Spinal cord (tissue), 9 donors: ENCODE measurements at regions not wholly inside any gene's neighbourhood (a gene's known extent, or its start where the extent isn't known, plus 50 kb on each side); places are given as distances from the start of the nearest gene placed in this dataset.
"Not testable (repeated sequence)": the region's sequence is repeated elsewhere in the genome, so short reads cannot be mapped to it uniquely, and the experiment has no call there.

Source experiments
- DNase-seq, 6 donors: peaks; one replicate each; pipeline versions ENCODE4 v3.0.0 to v3.0.0-alpha.2; 2013 to 2015; ENCODE audit warnings: low spot score in 6 of 6, low read depth in 4 of 6
- H3K27ac ChIP-seq: one replicate; pipeline ENCODE4 v1.5.1; 2013; ENCODE audit warnings: low read depth, low read length, control low read depth
- H3K27me3 ChIP-seq: one replicate; pipeline ENCODE4 v1.6.1; 2013; ENCODE audit warnings: low read length; ENCODE audit not compliant: control insufficient read depth, insufficient read depth
- H3K36me3 ChIP-seq: one replicate; pipeline ENCODE4 v1.6.1; 2013; ENCODE audit warnings: low read length; ENCODE audit not compliant: control insufficient read depth, insufficient read depth
- H3K4me1 ChIP-seq: one replicate; pipeline ENCODE4 v1.6.1; 2013; ENCODE audit warnings: low read length; ENCODE audit not compliant: control insufficient read depth, insufficient read depth
- H3K4me3 ChIP-seq: one replicate; pipeline ENCODE4 v1.5.1; 2013; ENCODE audit warnings: low read depth, low read length, control low read depth
- H3K9me3 ChIP-seq: one replicate; pipeline ENCODE4 v1.6.1; 2013; ENCODE audit warnings: low read length; ENCODE audit not compliant: control insufficient read depth, insufficient read depth
- WGBS: methylation state at CpG from one replicate; pipeline ENCODE4 v1.1.5; 2013; ENCODE audit warnings: missing lambda C conversion rate; ENCODE audit not compliant: insufficient coverage; 5-methylcytosine and 5-hydroxymethylcytosine counted together
- donor health status: healthy.

DNA sequence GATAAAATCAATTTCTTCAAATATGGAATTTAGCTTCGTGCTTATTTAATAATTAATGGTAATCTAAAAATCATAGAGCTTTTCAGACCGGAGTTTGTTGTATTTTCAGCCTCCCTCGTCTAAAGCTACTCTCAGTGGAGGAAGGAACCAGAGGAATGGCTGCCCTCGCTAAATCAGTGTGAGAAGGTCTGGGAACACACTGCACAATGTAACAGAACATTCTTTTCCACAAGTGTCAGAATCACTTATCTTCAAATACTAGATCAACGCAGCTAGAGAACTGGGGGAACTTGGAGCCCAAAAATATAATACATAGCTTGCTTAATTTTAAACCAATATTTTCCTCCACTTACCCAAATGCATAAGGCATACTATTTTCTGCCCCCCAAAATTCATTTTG lies 148.5 kb downstream of the MTERF1 start:
- Histone ChIP-seq H3K9me3 (peaks cover 3% of the 10 kb centered on the region), H3K27me3 (no peaks in the 10 kb centered on the region), H3K36me3 (no peaks in the 10 kb centered on the region), H3K4me3 (no peak overlapping the region), H3K4me1 (no peaks in the 10 kb centered on the region), H3K27ac (no peak overlapping the region)
- no peak for DNase-seq
- 82% methylated on average over 1 of the region's 5 CpGs for WGBS

DNA sequence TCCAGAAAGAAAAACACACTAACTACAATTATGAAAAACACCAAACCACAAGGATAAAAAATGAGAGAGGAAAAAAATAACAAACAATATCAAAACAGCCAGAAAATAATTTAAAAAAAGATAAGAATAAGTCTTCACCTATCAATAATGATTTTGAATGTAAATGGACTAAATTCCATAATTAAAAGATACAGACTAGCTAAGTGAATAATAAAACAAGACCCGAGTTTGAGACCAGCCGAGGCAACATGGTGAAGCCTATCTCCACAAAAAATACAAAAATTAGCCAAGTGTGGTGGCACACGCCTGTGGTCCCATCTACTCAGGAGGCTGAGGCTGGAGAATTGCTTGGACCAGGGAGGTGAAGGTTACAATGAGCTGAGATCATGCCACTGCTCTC lies 131.1 kb downstream of the MTERF1 start:
- Histone ChIP-seq H3K27ac (no peak overlapping the region), H3K4me3 (no peak overlapping the region), H3K4me1 (no peaks in the 10 kb centered on the region), H3K9me3 (peaks cover 3% of the 10 kb centered on the region), H3K27me3 (no peaks in the 10 kb centered on the region), H3K36me3 (no peaks in the 10 kb centered on the region)
- no peak for DNase-seq
- WGBS = 100% methylated on average over 1 of the region's 3 CpGs

DNA sequence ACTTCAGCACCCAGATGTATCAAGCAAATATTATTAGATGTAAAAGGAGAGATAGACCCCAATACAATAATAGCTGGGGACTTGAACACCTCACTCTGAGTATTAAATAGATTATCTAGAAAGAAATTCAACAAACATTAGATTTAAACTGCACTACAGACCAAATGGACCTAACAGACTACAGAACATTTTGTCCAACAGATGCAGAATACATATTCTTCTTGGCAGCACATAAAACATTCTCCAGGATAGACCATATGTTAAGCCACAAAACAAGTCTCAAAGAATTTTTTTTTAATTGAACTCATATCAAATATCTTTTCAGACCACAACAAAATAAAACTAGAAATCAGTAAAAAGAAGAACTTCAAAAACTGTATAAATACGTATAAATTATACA lies 130.4 kb downstream of the MTERF1 start:
- WGBS = no CpG with 5 or more reads among the region's 1 CpG
- H3K36me3 ChIP-seq = no peaks in the 10 kb centered on the region
- no peak overlapping the region for H3K27ac ChIP-seq
- H3K27me3 ChIP-seq = no peaks in the 10 kb centered on the region
- H3K9me3 ChIP-seq = peaks cover 3% of the 10 kb centered on the region
- peak in 1 of 6 donors; percentile 65 for DNase-seq
- H3K4me1 ChIP-seq = no peaks in the 10 kb centered on the region
- H3K4me3 ChIP-seq = no peak overlapping the region

DNA sequence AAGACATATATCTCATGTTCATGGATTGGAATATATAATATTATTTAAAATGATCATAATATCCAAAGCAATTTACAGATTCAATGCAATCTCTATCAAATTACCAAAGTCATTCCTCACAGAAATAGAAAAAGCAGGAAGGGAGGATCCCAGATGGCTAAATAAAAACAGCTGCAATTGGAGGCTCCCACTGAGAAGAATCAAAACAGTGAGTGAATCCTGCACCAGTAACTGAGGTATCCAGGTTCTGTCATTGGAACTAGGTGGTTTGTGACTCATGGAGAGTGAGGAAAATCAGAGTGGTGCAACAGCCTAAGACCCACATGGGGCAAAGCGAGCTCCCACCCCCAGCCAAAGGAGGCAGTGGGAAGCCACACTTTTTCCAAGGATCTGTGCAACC lies 128.4 kb downstream of the MTERF1 start:
- Histone ChIP-seq H3K9me3 (peaks cover 3% of the 10 kb centered on the region), H3K4me1 (no peaks in the 10 kb centered on the region), H3K27ac (no peak overlapping the region), H3K36me3 (no peaks in the 10 kb centered on the region), H3K4me3 (no peak overlapping the region), H3K27me3 (no peaks in the 10 kb centered on the region)
- DNase-seq = no peak
- 82% methylated on average over 1 of the region's 1 CpG for WGBS

DNA sequence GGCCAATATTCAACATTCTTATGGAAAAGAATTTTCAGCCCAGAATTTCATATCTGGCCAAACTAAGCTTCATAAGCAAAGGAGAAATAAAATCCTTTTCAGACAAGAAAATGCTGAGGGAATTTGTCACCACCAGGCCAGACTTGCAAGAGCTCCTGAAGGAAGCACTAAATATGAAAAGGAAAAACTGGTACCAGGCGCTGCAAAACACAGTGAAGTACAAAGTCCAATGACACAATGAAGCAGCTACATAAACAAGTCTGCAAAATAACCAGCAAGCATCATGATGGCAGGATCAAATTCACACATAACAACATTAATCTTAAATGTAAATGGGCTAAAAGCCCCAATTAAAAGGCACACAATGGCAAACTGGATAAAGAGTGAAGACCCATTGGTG lies 126.2 kb downstream of the MTERF1 start:
- 100% methylated on average over 1 of the region's 1 CpG for WGBS

DNA sequence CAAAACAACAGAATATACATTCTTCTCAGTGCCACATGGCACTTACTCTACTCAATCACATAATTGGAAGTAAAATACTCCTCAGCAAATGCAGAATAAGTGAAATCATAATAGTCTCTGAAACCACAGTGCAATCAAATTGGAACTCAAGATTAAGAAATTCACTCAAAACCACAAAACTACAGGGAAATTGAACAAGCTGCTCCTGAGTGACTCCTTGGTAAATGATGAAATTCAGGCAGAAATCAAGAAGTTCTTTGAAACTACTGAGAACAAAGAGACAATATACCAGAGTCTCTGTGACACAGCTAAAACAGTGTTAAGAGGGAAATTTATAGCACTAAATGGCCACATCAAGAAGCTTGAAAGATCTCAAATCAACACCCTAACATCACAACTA lies 125.4 kb downstream of the MTERF1 start:
- H3K9me3 ChIP-seq, H3K4me3 ChIP-seq, H3K27me3 ChIP-seq, DNase-seq, H3K4me1 ChIP-seq, H3K36me3 ChIP-seq, H3K27ac ChIP-seq: not testable (repeated sequence)

More for the DNA sequence above, 126.2 kb downstream of the MTERF1 start:
- not testable (repeated sequence) for H3K27ac ChIP-seq, H3K36me3 ChIP-seq, H3K27me3 ChIP-seq, DNase-seq, H3K4me3 ChIP-seq, H3K4me1 ChIP-seq, H3K9me3 ChIP-seq

DNA sequence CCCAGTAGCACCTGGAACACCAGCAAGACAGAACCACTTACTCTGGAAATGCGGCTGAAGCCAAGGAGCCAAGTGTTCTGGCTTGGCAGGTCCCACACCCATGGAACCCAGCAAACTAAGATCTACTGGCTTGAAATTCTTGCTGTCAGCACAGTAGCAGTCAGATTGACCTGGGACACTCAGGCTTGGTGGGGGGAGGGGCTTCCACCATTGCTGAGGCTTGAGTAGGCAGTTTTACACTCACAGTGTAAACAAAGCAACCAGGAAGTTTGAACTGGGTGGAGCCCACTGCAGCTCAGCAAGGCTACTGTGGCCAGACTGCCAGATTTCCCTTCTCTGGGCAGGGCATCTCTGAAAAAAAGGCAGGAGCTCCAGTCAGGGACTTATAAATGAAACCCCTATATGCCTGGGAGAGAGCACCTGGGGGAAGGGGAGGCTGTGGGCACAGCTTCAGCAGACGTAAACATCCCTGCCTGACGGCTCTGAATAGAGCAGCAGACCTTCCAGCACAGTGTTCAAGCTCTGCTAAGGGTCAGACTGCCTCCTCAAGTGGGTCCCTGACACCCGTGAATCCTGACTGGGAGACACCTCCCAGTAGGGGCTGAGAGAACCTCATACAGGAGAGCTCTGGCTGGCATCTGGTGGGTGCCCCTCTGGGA lies 121.2 kb downstream of the MTERF1 start:
- Histone ChIP-seq H3K9me3 (no peaks in the 10 kb centered on the region), H3K4me3 (no peak overlapping the region), H3K36me3 (no peaks in the 10 kb centered on the region), H3K27me3 (no peaks in the 10 kb centered on the region), H3K4me1 (no peaks in the 10 kb centered on the region), H3K27ac (no peak overlapping the region)
- WGBS = 64% methylated on average over 4 of the region's 4 CpGs
- no peak for DNase-seq

DNA sequence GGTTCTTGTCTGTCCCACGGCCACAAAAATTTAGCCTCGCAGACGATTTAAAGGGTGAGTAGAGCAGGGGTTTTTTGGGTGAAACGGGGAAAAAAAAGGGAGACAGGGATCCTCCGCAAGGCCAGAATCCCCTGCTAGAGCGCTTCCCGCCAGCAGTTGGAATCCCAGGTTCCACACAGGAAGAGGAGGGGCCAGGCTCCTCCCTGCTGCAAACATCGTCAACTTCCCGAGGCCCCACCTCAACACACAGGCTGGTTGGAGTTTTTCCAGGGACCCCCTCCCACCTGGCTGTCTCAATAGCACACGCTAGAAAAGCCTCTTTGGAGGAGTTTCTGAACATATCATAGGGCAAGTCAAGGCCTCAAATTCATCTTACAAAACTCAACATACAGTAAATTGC lies 112.7 kb downstream of the MTERF1 start:
- H3K27ac ChIP-seq = no peak overlapping the region
- DNase-seq = no peak
- WGBS = 97% methylated on average over 4 of the region's 10 CpGs
- no peaks in the 10 kb centered on the region for H3K36me3 ChIP-seq
- H3K27me3 ChIP-seq = no peaks in the 10 kb centered on the region
- H3K9me3 ChIP-seq = peaks cover 2% of the 10 kb centered on the region
- H3K4me3 ChIP-seq = no peak overlapping the region
- H3K4me1 ChIP-seq = no peaks in the 10 kb centered on the region

DNA sequence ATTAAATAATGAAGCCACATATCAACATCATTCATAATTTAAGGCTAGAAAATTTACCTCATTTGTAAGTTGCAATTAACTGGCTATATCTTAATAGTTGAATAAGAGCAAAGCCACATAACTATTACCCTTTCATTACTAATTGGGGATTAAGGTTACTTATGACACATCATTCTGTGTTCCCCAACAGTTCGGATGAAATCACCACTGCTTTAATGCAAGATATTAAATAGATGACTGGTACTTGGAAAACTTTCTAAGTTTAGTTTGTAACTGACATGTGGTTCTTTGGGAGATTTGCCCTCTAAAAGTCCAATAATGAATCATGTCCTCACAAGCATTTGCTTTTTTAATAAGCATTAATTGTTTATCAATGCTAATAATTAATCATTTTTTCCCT lies 109.1 kb downstream of the MTERF1 start:
- Histone ChIP-seq H3K36me3 (no peaks in the 10 kb centered on the region), H3K27me3 (no peaks in the 10 kb centered on the region), H3K27ac (no peak overlapping the region), H3K9me3 (no peaks in the 10 kb centered on the region), H3K4me3 (no peak overlapping the region), H3K4me1 (no peaks in the 10 kb centered on the region)
- no peak for DNase-seq
- no CpG with 5 or more reads among the region's 1 CpG for WGBS

DNA sequence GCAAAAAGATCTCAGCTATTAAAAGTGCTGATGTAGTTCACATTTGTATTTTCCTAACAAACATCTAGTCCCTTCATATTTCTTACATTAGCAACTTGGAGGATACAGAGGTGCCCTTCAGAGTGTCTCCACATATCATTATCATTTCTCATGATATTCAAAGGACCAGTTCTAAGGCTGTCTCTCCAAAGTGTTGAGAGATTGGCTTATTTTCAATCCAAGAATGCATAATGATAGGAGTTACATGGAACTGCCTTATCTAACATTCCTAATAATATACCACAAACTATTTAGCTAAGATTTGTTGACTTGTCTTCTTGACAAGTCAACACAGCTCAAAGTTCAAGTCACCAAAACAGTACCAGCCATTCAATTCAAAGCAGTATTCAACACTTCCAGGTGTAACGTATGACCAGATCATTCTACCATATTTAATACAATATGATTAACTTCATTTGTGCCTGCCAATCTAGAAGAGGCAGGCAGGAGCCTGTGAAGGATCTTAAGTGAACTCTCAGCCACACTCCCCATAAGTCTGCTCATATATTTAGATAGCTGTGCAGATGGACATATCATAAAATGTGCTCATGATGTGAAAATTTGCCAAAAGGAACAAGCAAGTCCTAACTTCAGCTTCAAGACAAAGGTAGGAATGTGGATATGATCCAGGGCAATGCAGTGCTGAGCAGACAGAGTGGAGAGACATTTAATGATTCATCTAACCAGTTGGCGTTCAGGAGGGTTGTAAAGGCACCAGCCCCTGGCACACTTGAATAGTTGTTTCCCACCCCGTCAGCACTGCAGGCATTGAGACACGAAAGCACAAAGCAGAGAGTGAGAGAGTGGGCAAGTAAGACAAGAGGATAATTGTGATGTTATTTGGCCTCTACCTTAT lies 108.3 kb downstream of the MTERF1 start:
- H3K27ac ChIP-seq = no peak overlapping the region
- no peaks in the 10 kb centered on the region for H3K36me3 ChIP-seq
- H3K27me3 ChIP-seq = no peaks in the 10 kb centered on the region
- DNase-seq = peak in 1 of 6 donors; percentile 18
- H3K9me3 ChIP-seq = no peaks in the 10 kb centered on the region
- no peaks in the 10 kb centered on the region for H3K4me1 ChIP-seq
- 22% methylated on average over 3 of the region's 4 CpGs for WGBS
- no peak overlapping the region for H3K4me3 ChIP-seq
